H54 (cell line): ENCODE measurements at regions not wholly inside any gene's neighbourhood (a gene's known extent, or its start where the extent isn't known, plus 50 kb on each side); places are given as distances from the start of the nearest gene placed in this dataset.

Experiments
- DNase-seq: peaks from one replicate; pipeline ENCODE4 v3.0.0; 2011; ENCODE audit warnings: low spot score, mixed read lengths; ENCODE audit not compliant: insufficient read length
- FAIRE-seq: peaks from 3 replicates; lab custom pipeline; 2011; peaks lifted over from hg19 to GRCh38; lab: Jason Lieb, UNC
- POLR2A ChIP-seq: IDR thresholded peaks from 2 replicates; pipeline ENCODE4 v1.6.1; 2011; ENCODE audit warnings: low read depth, mild to moderate bottlenecking, low read length

DNA sequence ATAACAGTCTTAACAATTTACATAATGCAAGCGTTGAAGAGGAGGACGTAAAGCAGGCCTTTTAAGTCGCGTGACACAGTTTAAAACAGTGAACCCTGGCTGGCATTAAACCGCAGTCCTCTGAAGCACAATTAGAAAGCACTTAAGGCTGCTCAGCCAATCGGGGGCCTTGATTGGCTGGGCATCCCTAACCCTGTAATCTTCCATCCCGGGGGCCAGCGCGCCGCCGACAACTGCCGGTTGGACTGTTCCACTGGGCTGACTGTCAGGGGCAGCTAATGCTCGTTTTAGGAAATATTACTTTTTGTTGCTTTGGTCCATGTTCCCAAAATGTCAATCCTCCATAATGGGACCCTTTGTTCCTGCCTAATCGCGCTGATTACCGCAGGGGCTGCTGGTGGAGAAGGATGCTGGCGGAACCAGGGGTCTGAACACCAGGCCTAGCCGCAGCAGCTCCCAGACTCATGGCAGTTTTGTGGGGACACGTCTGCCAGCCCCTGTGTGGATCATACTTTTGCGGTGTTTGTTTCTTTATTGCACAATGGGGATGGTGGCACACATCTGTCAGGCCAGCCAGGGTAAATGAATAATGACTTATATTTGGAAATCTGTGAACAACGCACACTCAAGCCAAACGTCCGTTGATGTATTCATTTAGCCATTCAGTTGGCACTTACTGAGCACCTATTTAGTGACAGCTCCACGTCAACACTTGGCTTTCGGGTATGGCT lies 127.1 kb upstream of the SPACA7 start:
- no peak for TF ChIP-seq POLR2A

DNA sequence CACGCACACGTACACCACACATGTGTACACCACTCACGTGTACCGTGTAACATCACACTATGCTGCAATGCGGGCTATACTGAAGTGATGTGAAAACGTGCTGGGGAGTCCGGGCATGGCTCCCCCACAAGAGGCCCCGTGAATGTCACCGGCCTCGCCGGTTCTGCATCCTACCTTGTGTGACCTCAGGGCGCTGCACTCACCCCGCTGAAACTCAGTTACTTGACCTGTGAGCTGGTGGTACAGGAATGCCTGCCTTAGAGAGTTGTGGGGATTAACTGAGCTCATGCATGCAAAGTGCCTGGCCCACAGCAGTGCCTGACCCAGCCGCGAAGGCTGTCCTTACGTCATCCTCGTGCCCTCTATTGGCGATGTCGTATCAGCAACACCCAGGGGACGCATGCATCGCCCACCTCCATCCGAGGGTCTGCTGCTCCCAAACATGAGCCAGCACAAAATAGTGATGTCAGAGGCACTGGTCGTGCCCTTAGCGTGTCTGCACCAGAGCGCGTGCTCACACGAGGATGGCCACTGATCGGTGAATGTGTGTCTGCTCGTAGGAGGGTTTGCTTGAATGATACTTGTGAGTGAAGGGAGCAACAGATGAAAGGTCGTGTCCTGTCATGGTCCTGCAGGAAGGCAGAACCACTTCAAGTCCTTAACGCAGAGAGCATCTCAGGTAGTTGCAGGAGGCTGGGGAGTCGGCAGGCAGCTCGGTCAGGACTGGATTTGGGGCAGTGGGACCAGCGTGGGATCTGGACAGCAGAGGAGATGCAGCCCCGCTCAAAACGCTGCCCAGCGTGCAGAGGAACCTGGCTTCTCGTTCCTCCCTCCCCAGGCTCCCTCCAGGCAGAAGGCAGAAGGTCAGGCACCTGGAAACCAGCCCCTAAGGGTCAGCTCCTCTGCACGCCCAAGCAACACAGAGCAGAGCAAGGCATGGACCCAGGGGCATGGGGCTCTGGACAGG lies 126.2 kb upstream of the SPACA7 start:
- no peak for TF ChIP-seq POLR2A
- no peak for FAIRE-seq
- no peak for DNase-seq

More for the DNA sequence above, 127.1 kb upstream of the SPACA7 start:
- no peak for DNase-seq
- FAIRE-seq: no peak

DNA sequence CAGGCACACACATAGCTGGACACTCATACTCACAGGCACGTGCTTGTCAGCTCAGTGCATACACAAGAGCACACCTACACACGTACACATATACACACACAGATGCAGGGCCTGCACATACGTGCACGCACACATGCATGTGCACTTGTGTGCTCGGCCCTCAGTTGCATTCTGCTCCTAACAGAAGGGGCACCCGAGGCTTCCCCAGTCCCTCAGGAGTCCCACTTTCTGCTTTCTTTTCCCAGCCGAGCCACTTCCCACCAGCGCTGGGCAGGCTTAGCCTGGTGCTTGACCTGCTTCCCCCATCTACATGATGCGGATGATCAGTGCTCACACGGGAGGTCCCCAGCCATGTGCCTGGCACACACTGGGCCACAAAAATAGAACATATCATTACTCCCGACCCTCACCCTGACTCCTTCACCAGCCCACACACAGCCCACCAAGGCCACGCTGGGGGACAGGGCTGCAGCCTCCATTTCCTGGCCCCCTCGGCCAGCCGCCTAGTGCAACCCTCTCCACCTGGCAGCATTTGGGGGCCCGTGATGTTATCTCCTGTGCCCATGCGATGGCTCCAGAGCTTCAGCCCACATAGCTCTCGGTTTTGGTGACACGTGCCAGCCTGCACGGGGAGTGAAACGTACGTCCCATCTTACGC lies 125.2 kb upstream of the SPACA7 start:
- no peak for DNase-seq
- FAIRE-seq: no peak
- no peak for TF ChIP-seq POLR2A

DNA sequence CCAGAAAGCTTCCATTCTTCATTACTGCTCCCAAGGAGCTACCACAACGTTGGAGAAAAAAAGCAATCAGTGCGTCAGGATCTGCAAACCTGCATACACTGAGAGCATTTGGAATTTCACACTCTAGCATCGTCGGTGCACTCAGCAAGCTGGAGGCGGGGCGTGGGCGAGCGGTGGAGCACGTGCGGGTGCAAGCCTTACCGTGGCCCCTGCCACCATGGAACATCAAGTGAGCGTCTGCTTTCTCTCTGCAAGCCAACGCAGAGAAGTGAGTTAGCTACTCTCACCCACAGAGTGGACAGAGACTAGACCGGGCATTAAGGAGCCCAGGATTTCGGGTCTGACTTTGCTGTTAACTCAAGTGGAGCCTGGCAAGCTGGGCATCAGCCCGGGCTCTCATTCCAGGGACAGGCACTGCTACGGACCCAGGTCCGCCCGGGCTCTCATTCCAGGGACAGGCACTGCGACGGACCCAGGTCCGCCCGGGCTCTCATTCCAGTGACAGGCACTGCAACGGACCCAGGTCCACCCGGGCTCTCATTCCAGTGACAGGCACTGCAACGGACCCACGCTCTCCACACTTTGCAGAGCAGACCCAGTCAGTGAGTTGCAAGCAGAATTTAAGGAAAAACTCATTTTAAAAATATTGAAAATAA lies 124.1 kb upstream of the SPACA7 start:
- no peak for DNase-seq
- no peak for TF ChIP-seq POLR2A
- no peak for FAIRE-seq

DNA sequence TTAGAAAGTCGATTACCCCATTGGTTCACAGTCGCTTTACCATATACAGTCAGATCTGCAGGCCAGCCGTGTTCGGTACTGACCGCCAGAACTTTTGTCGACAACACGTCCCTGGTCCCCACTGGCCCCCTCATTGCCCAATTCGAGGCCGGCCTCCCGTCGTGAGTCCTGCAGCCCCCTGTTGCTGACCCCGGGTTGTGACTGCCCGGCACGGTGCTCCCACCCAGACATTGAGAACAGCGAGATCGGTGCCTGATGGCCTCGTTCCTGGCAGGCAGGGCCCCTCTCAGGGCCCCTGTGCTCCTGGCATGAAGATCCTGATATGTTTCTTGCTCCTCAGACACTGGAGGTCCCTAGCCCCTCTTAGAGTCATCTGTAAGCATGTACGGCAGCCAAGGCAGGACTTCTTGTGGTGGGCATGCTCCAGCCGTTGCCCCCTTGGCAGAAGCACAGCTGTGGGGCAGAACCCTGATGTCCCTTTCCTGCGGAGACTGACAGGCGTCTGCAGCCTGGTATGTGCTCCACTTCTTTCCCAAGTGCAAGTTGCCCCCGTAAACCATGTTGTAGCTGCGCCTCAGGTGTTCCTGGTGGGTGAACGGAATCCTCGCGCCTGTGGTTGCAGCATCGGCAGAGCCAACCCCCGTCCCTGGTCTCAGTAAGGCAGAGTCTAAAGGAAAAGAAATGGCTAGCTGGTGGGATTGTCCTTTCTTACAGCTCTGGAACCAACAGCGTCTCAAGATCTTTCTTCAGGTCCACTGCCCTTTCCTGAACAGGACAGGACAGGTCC lies 123.2 kb upstream of the SPACA7 start:
- no peak for DNase-seq
- no peak for FAIRE-seq
- TF ChIP-seq POLR2A: no peak

DNA sequence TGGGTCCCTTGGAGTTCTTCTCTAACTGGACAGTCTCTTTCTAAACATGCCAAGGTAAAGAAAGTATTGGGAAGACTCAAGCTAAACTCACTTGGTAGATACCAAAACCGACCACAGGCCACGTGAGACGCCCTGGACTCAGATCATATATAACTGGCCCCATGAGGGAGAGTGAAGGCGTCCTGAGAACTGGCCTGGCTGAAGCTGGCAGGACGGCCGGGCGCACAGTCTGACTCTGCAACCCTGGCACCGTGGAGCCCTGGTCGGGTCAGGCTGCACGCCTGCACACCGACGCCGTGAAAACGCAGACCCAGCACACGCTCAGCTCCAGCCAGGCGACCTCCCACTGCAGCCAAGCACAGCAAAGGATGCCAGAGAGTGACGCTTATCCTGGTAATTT lies 122.5 kb upstream of the SPACA7 start:
- TF ChIP-seq POLR2A: no peak
- DNase-seq: no peak
- FAIRE-seq: no peak

DNA sequence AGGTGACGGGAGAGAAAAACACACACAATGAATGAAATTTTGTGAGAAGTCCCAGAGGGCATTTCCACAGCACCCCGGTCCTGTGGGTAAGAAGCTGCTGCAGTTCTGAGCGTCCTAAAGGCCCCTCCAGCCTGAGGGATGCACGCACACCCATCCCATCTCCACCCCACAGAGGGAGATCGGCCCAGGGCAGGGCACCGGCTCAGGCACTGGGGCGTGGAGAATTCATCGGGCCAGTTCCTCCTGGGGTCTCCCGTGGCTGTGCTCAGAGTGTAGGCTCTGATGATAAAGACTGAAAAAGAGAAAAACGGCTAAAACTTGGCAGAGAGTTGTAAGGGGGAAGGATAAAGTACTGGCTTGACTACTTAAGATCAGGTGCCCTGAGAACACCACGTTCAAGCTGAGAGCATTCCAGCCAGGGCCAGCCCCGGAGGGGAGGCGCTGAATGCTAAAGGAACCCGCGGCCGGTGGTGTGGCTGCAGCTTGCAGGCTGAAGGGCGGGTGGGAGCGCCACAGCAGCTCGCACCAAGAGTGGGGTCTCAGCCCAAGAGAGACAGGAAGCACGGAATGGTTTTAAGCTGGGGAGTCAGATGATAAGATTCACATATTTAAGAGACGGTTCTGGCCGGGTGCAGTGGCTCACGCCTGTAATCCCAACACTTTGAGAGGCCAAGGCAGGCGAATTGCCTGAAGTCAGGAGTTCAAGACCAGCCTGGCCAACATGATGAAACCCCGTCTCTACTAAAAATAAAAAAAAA lies 121.9 kb upstream of the SPACA7 start:
- FAIRE-seq: no peak
- no peak for TF ChIP-seq POLR2A
- DNase-seq: no peak

DNA sequence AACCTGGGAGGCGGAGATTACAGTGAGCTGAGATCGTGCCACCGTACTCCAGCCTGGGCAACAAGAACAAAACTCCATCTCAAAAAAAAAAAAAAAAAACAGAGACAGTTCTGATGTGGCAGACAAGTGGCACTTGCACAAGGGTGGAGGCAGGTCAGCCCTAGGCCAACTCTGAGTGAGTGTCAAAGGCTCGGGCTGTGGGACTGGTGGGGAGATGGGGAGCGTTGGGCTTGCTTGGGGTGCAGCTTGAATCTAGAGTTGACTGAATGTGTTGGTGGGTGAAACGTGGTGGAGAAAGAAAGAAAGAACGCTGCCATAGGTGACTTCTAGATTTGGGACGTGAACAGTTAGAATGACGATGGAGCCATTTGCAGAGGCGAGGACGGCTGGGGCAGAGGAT lies 121.3 kb upstream of the SPACA7 start:
- TF ChIP-seq POLR2A: no peak
- DNase-seq (no peak), FAIRE-seq (no peak)

DNA sequence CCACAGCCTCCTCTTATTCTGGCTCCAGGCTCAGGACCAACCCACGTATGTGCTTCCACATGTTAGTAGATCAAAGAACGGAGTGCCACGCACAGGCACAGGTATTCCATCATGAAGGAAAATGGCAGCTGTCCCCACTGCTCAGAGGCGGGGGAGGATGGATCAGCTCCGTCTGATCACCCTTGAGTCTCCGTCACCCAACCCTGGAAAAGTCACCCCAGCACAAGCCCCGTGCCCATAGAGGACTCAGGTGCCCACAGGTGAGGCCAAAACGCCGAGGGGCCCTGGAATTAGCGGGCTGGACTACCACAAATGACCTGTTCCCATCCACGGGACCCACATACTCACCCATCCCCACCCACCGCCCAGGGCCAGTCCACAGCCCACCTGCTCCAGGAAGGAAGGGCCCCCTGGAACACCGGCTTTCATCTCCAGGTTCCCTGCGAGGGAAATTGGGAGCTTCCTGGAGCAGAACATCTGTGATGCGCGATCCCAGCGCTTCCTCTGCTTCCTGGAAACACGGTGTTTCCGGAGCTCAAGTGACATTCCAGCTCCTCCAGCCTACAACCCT lies 120.5 kb upstream of the SPACA7 start:
- FAIRE-seq: no peak
- no peak for DNase-seq
- TF ChIP-seq POLR2A: no peak

DNA sequence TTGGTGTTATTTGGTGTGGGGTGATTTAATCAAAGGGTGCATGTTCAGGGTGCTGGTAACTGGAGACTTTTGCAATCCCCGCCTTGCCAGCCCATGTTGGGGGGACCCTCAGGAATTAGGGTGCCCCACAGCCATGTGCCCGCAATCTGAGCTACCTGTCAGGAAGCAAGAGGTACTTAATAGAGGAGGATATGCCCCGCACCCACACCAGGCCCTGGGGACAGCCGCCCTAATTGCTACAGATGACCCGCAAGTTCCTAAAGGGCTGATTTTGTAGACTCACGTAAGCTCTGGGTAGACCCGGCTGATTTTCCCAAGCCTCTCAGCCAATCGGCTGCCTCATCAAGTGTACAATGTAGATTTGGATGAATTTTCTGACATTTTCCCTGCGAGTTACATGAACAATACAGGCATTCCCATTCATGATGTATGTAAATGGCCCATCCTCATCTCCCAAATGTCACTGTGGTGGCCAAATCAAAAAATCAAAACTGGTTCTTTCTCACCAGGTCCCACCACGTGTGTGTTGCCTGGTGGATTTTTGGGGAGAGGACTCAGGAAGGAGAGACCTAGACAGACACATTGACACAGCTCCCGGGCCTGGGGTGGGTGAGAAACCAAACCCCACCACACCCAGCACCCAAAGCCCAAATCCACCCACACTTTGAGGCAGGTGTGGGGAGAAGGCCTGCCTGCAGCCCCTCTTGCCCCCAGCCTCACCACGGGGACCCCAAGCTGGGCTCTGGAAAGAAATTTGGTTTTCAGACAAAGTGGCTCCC lies 119.2 kb upstream of the SPACA7 start:
- no peak for TF ChIP-seq POLR2A
- no peak for FAIRE-seq
- DNase-seq: no peak

DNA sequence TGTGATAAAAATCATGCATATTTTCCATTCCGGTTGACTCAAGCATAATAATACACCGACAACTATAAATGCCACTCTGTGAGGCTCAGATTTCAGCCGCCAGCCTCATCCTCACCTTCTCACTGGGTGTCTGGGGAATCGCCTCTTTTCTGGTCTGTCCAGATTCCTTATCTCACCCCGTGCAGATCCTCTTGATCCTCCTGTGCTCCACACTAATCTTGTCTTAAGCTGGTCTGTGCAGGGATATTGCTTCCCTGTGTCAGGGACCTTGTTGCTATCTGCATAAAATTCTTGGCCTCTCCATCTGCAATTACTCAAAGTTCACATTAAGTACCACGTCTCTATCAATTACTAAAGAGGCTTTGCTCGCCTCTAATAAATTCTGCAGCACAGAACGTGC lies 116.6 kb upstream of the SPACA7 start:
- TF ChIP-seq POLR2A: no peak
- DNase-seq (no peak), FAIRE-seq (no peak)
